Body of pancreas (tissue), 4 donors: ENCODE measurements at regions not wholly inside any gene's neighbourhood (a gene's known extent, or its start where the extent isn't known, plus 50 kb on each side); places are given as distances from the start of the nearest gene placed in this dataset.

Experiments
- CTCF ChIP-seq, 7 experiments: fragments of 450-650 bp in 4 of 7; fragments of 200-600 bp in 3 of 7; sonication (generic) in 3 of 7; IDR thresholded peaks; one replicate each; pipeline ENCODE4 v1.5.1; 2016 to 2019; ENCODE audit warnings: antibody characterized with exemption in 7 of 7
- POLR2A ChIP-seq, 3 donors: fragments of 450-650 bp; IDR thresholded peaks; one replicate each; pipeline ENCODE4 v1.6.1; 2016; ENCODE audit warnings: antibody characterized with exemption in 3 of 3, mild to moderate bottlenecking in 2 of 3

- TF ChIP-seq CTCF (IDR thresholded peaks at IDR 0.05) = no peak
- no peak for TF ChIP-seq POLR2A (IDR thresholded peaks at IDR 0.05)
Measured at GRCh38 chr9:100884518-100884917, 144.0 kb upstream of the PLPPR1 start.
